NCI-H2171 (cell line): ENCODE measurements at regions not wholly inside any gene's neighbourhood (a gene's known extent, or its start where the extent isn't known, plus 50 kb on each side); places are given as distances from the start of the nearest gene placed in this dataset.
"Not testable (repeated sequence)": the region's sequence is repeated elsewhere in the genome, so short reads cannot be mapped to it uniquely, and the experiment has no call there.

Experiments
- DNase-seq: peaks from one replicate; lab custom pipeline; 2025; lab: John Stamatoyannopoulos, UW

- DNase-seq = not testable (repeated sequence)
These were observed 123.0 kb upstream of the ARHGEF3 start for GRCh38 chr3:56924700-56925099.

- no peak for DNase-seq
These were observed 121.9 kb upstream of the ARHGEF3 start for GRCh38 chr3:56923526-56924224.

- no peak for DNase-seq
These were observed 120.1 kb upstream of the ARHGEF3 start for GRCh38 chr3:56921573-56922453.

- no peak for DNase-seq
These were observed 118.0 kb upstream of the ARHGEF3 start for GRCh38 chr3:56919797-56920195.

- no peak for DNase-seq
These were observed 117.5 kb upstream of the ARHGEF3 start for GRCh38 chr3:56919137-56919796.

- DNase-seq = no peak
These were observed 116.4 kb upstream of the ARHGEF3 start for GRCh38 chr3:56918111-56918568.

- no peak for DNase-seq
These were observed 115.8 kb upstream of the ARHGEF3 start for GRCh38 chr3:56917361-56918110.

GRCh38 chr3:56916716-56917360 lies 115.1 kb upstream of the ARHGEF3 start:
- DNase-seq = no peak

- no peak for DNase-seq
These were observed 114.3 kb upstream of the ARHGEF3 start for GRCh38 chr3:56915966-56916586.

- no peak for DNase-seq
These were observed 112.9 kb upstream of the ARHGEF3 start for GRCh38 chr3:56914646-56915045.

- no peak for DNase-seq
These were observed 109.6 kb upstream of the ARHGEF3 start for GRCh38 chr3:56911363-56911762.

- DNase-seq = no peak
These were observed 107.6 kb upstream of the ARHGEF3 start for GRCh38 chr3:56909349-56909748.

- no peak for DNase-seq
These were observed 106.3 kb upstream of the ARHGEF3 start for GRCh38 chr3:56908004-56908403.

GRCh38 chr3:56904552-56905215 lies 102.9 kb upstream of the ARHGEF3 start:
- no peak for DNase-seq

- no peak for DNase-seq
These were observed 101.6 kb upstream of the ARHGEF3 start for GRCh38 chr3:56903231-56903782.

GRCh38 chr3:56902468-56903160 lies 100.9 kb upstream of the ARHGEF3 start:
- DNase-seq = no peak

GRCh38 chr3:56900801-56901200 lies 99.1 kb upstream of the ARHGEF3 start:
- no peak for DNase-seq

GRCh38 chr3:56899851-56900250 lies 98.1 kb upstream of the ARHGEF3 start:
- no peak for DNase-seq

GRCh38 chr3:56899078-56899477 lies 97.3 kb upstream of the ARHGEF3 start:
- no peak for DNase-seq
